ENCODE measurements at regions not wholly inside any gene's neighbourhood (a gene's known extent, or its start where the extent isn't known, plus 50 kb on each side); places are given as distances from the start of the nearest gene placed in this dataset.

- no peak overlapping the region for H3K4me2 ChIP-seq
- H3K27ac ChIP-seq: no peak overlapping the region
- H3K9ac ChIP-seq: no peak overlapping the region
- no peaks in the 10 kb centered on the region for H3K9me3 ChIP-seq (replicated peaks in 1 of 11)
- H3K27me3 ChIP-seq: no peaks in the 10 kb centered on the region
- no peaks in the 10 kb centered on the region for H3K4me1 ChIP-seq
- no peak for TF ChIP-seq Cebpa-rat (IDR thresholded peaks at IDR 0.05)
- no peaks in the 10 kb centered on the region for H3K36me3 ChIP-seq
- H3K4me3 ChIP-seq: no peak overlapping the region
- no peaks in the 10 kb centered on the region for H4K20me1 ChIP-seq
Measured at GRCh38 chr1:163697137-163697536, 375.4 kb downstream of the NUF2 start.

GRCh38 chr1:163701783-163702374 lies 380.1 kb downstream of the NUF2 start:
- no peak overlapping the region for H3K4me2 ChIP-seq
- no peak overlapping the region for H3K27ac ChIP-seq
- no peaks in the 10 kb centered on the region for H3K9me3 ChIP-seq (replicated peaks in 1 of 11)
- no peak overlapping the region for H3K4me3 ChIP-seq
- H3K9ac ChIP-seq: no peak overlapping the region
- peaks cover 0 to 2% (median 0%) of the 10 kb centered on the region in 11 experiments; a peak in 2 of 22 replicates for H3K27me3 ChIP-seq
- H4K20me1 ChIP-seq: no peaks in the 10 kb centered on the region
- H3K4me1 ChIP-seq: peaks cover 0 to 10% (median 5%) of the 10 kb centered on the region in 10 experiments; a peak in 12 of 20 replicates
- TF ChIP-seq Cebpa-rat (IDR thresholded peaks at IDR 0.05): no peak
- H3K36me3 ChIP-seq: no peaks in the 10 kb centered on the region

- Histone ChIP-seq H3K9ac (no peak overlapping the region), H3K9me3 (replicated peaks in 1 of 11) (no peaks in the 10 kb centered on the region), H4K20me1 (no peaks in the 10 kb centered on the region), H3K36me3 (no peaks in the 10 kb centered on the region), H3K4me2 (no peak overlapping the region), H3K4me1 (peaks cover 0 to 28% (median 10%) of the 10 kb centered on the region in 10 experiments; a peak in 13 of 20 replicates), H3K27ac (no peak overlapping the region), H3K27me3 (peaks cover 0 to 2% (median 0%) of the 10 kb centered on the region in 11 experiments; a peak in 2 of 22 replicates), H3K4me3 (no peak overlapping the region)
- TF ChIP-seq Cebpa-rat (IDR thresholded peaks at IDR 0.05): no peak
Measured at GRCh38 chr1:163703794-163704193, 382.0 kb downstream of the NUF2 start.

- no peaks in the 10 kb centered on the region for H3K9me3 ChIP-seq (replicated peaks in 1 of 11)
- no peak overlapping the region for H3K4me3 ChIP-seq
- H3K36me3 ChIP-seq: no peaks in the 10 kb centered on the region
- no peak for TF ChIP-seq Cebpa-rat (IDR thresholded peaks at IDR 0.05)
- peaks cover 0 to 28% (median 10%) of the 10 kb centered on the region in 10 experiments; a peak in 13 of 20 replicates for H3K4me1 ChIP-seq
- no peak overlapping the region for H3K9ac ChIP-seq
- no peak overlapping the region for H3K27ac ChIP-seq
- H4K20me1 ChIP-seq: no peaks in the 10 kb centered on the region
- peaks cover 0 to 2% (median 0%) of the 10 kb centered on the region in 11 experiments; a peak in 2 of 22 replicates for H3K27me3 ChIP-seq
- peak overlapping the region in 8 of 11 experiments; percentile 2 to 74 (median 48); a peak in 12 of 22 replicates for H3K4me2 ChIP-seq
Measured at GRCh38 chr1:163706915-163707314, 385.2 kb downstream of the NUF2 start.

- no peaks in the 10 kb centered on the region for H4K20me1 ChIP-seq
- TF ChIP-seq Cebpa-rat (IDR thresholded peaks at IDR 0.05): no peak
- H3K4me3 ChIP-seq: no peak overlapping the region
- H3K9me3 ChIP-seq (replicated peaks in 1 of 11): no peaks in the 10 kb centered on the region
- no peak overlapping the region for H3K9ac ChIP-seq
- H3K4me2 ChIP-seq: no peak overlapping the region
- H3K27ac ChIP-seq: no peak overlapping the region
- peaks cover 0 to 28% (median 10%) of the 10 kb centered on the region in 10 experiments; a peak in 13 of 20 replicates for H3K4me1 ChIP-seq
- no peaks in the 10 kb centered on the region for H3K27me3 ChIP-seq
- no peaks in the 10 kb centered on the region for H3K36me3 ChIP-seq
Measured at GRCh38 chr1:163709636-163710035, 387.9 kb downstream of the NUF2 start.

- no peak for TF ChIP-seq Cebpa-rat (IDR thresholded peaks at IDR 0.05)
- Histone ChIP-seq H3K4me1 (peaks cover 0 to 14% (median 3%) of the 10 kb centered on the region in 10 experiments; a peak in 10 of 20 replicates), H3K36me3 (no peaks in the 10 kb centered on the region), H3K9me3 (replicated peaks in 1 of 11) (no peaks in the 10 kb centered on the region), H4K20me1 (no peaks in the 10 kb centered on the region), H3K27me3 (no peaks in the 10 kb centered on the region), H3K4me3 (no peak overlapping the region), H3K9ac (no peak overlapping the region), H3K4me2 (no peak overlapping the region), H3K27ac (no peak overlapping the region)
Measured at GRCh38 chr1:163712321-163712720, 390.6 kb downstream of the NUF2 start.

GRCh38 chr1:163720294-163720693 lies 398.5 kb downstream of the NUF2 start:
- Histone ChIP-seq H3K27me3 (no peaks in the 10 kb centered on the region), H3K4me2 (no peak overlapping the region), H3K9ac (no peak overlapping the region), H3K4me3 (no peak overlapping the region), H3K9me3 (replicated peaks in 1 of 11) (peaks cover 8 to 24% (median 12%) of the 10 kb centered on the region in 11 experiments; a peak in 19 of 22 replicates), H3K27ac (no peak overlapping the region), H3K4me1 (no peaks in the 10 kb centered on the region), H4K20me1 (no peaks in the 10 kb centered on the region), H3K36me3 (no peaks in the 10 kb centered on the region)
- TF ChIP-seq Cebpa-rat (IDR thresholded peaks at IDR 0.05): no peak

- no peaks in the 10 kb centered on the region for H3K36me3 ChIP-seq
- no peak overlapping the region for H3K4me2 ChIP-seq
- H3K27me3 ChIP-seq: no peaks in the 10 kb centered on the region
- no peaks in the 10 kb centered on the region for H4K20me1 ChIP-seq
- no peaks in the 10 kb centered on the region for H3K4me1 ChIP-seq
- H3K4me3 ChIP-seq: no peak overlapping the region
- peaks cover 0 to 12% (median 6%) of the 10 kb centered on the region in 11 experiments; a peak in 11 of 22 replicates for H3K9me3 ChIP-seq (replicated peaks in 1 of 11)
- no peak overlapping the region for H3K9ac ChIP-seq
- no peak for TF ChIP-seq Cebpa-rat (IDR thresholded peaks at IDR 0.05)
- H3K27ac ChIP-seq: no peak overlapping the region
Measured at GRCh38 chr1:163725551-163725950, 403.8 kb downstream of the NUF2 start.

- Histone ChIP-seq H3K4me3 (no peak overlapping the region), H3K4me2 (no peak overlapping the region), H3K9ac (no peak overlapping the region), H3K27ac (no peak overlapping the region), H3K36me3 (no peaks in the 10 kb centered on the region), H3K27me3 (no peaks in the 10 kb centered on the region), H4K20me1 (no peaks in the 10 kb centered on the region), H3K4me1 (no peaks in the 10 kb centered on the region), H3K9me3 (replicated peaks in 1 of 11) (peaks cover 0 to 12% (median 6%) of the 10 kb centered on the region in 11 experiments; a peak in 11 of 22 replicates)
- TF ChIP-seq Cebpa-rat (IDR thresholded peaks at IDR 0.05): no peak
Measured at GRCh38 chr1:163730411-163730821, 408.7 kb downstream of the NUF2 start.

- Histone ChIP-seq H3K4me3 (no peak overlapping the region), H3K9me3 (replicated peaks in 1 of 11) (no peaks in the 10 kb centered on the region), H3K27me3 (no peaks in the 10 kb centered on the region), H3K27ac (no peak overlapping the region), H3K4me1 (peaks cover 0 to 7% (median 0%) of the 10 kb centered on the region in 10 experiments; a peak in 3 of 20 replicates), H3K4me2 (peak overlapping the region in 1 of 11 experiments; percentile 48; a peak in 1 of 22 replicates), H3K9ac (no peak overlapping the region), H4K20me1 (no peaks in the 10 kb centered on the region), H3K36me3 (no peaks in the 10 kb centered on the region)
- no peak for TF ChIP-seq Cebpa-rat (IDR thresholded peaks at IDR 0.05)
Measured at GRCh38 chr1:163737261-163737660, 415.5 kb downstream of the NUF2 start.
